ENCODE measurements at regions not wholly inside any gene's neighbourhood (a gene's known extent, or its start where the extent isn't known, plus 50 kb on each side); places are given as distances from the start of the nearest gene placed in this dataset.

- no peak for TF ChIP-seq CTCF (IDR thresholded peaks at IDR 0.05)
- TF ChIP-seq POLR2AphosphoS5 (IDR thresholded peaks at IDR 0.05): no peak
These were observed 207.4 kb upstream of the HES1 start for GRCh38 chr3:193928354-193929209.
